Prostate gland (tissue), 2 donors: ENCODE measurements at regions not wholly inside any gene's neighbourhood (a gene's known extent, or its start where the extent isn't known, plus 50 kb on each side); places are given as distances from the start of the nearest gene placed in this dataset.
"Not testable (repeated sequence)": the region's sequence is repeated elsewhere in the genome, so short reads cannot be mapped to it uniquely, and the experiment has no call there.

Experiments used
- DNase-seq: peaks from one replicate; pipeline ENCODE4 v3.0.0-alpha.2; 2019; ENCODE audit warnings: low spot score
- H3K27ac ChIP-seq, 2 donors: fragments of 200-600 bp; sonication (generic); 2 replicates each; pipeline ENCODE4 v1.5.1; 2017 to 2019
- H3K27me3 ChIP-seq: fragments of 200-600 bp; sonication (generic); replicated peaks from 2 replicates; pipeline ENCODE4 v1.5.1; 2019; ENCODE audit not compliant: insufficient read depth
- H3K36me3 ChIP-seq, 2 donors: fragments of 200-600 bp; sonication (generic); 1 replicate in 1 of 2; 2 replicates in 1 of 2; pipeline versions ENCODE4 v1.5.1 to v1.8.1; 2017 to 2019
- H3K4me1 ChIP-seq: fragments of 200-600 bp; sonication (generic); replicated peaks from 2 replicates; pipeline ENCODE4 v1.5.1; 2019
- H3K4me3 ChIP-seq, 2 donors: fragments of 200-600 bp; sonication (generic); 2 replicates each; pipeline ENCODE4 v1.5.1; 2017 to 2019
- H3K9me3 ChIP-seq: fragments of 200-600 bp; sonication (generic); 2 replicates; pipeline ENCODE4 v1.5.1; 2017
- POLR2A ChIP-seq: fragments of 450-650 bp; IDR thresholded peaks from one replicate; pipeline ENCODE4 v1.6.1; 2016; ENCODE audit warnings: antibody characterized with exemption, mild to moderate bottlenecking
- POLR2AphosphoS5 ChIP-seq: sonication (generic); formaldehyde crosslinking; IDR thresholded peaks from one replicate; pipeline ENCODE4 v1.6.1; 2017; ENCODE audit warnings: antibody characterized with exemption
- WGBS: methylation state at CpG from one replicate; pipeline ENCODE4 v1.1.5; 2018; 5-methylcytosine and 5-hydroxymethylcytosine counted together
- intact Hi-C: fragments of 100-400 bp; cut with DNase I; formaldehyde crosslinking; loops from one replicate; pipeline ENCODE4 v1.14.2; 2022
- TF ChIP-seq, protein P1 (sequence below), 4 experiments: fragments of 200-600 bp in 2 of 4; fragments of 450-650 bp in 2 of 4; sonication (generic) in 2 of 4; IDR thresholded peaks; 1 replicate in 3 of 4; 2 replicates in 1 of 4; pipeline ENCODE4 v1.5.1; 2016 to 2019; ENCODE audit warnings: antibody characterized with exemption in 4 of 4, mild to moderate bottlenecking in 2 of 4, moderate library complexity in 2 of 4

DNA sequence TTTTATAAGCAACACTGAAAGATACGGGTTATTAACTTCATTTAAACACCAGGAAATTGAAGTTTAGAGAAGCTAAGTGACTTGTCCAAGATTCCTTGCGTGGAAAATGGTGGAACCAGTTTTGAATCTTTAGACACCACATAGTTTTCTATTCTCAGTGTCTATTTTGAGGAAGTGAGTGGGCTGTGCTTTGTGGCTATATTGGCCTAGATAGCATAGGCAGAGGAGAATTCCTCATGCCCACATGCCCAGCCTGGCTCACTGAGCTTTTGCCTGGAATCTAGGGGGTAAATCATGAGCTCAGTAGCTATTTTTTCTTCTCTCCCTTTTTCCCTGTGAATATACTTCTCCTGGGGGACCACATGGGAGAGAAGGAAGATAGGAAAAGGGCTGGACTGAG lies 431.3 kb downstream of the HS3ST3B1 start:
- intact Hi-C loops: no loop called here
- no peaks in the 10 kb centered on the region for H3K36me3 ChIP-seq
- no peaks in the 10 kb centered on the region for H3K9me3 ChIP-seq
- no peaks in the 10 kb centered on the region for H3K4me1 ChIP-seq
- H3K27me3 ChIP-seq: no peaks in the 10 kb centered on the region
- 88% methylated on average over 2 of the region's 2 CpGs for WGBS
- H3K27ac ChIP-seq: no peak overlapping the region
- TF ChIP-seq POLR2AphosphoS5: no peak
- TF ChIP-seq POLR2A: no peak
- TF ChIP-seq, protein P1, sequence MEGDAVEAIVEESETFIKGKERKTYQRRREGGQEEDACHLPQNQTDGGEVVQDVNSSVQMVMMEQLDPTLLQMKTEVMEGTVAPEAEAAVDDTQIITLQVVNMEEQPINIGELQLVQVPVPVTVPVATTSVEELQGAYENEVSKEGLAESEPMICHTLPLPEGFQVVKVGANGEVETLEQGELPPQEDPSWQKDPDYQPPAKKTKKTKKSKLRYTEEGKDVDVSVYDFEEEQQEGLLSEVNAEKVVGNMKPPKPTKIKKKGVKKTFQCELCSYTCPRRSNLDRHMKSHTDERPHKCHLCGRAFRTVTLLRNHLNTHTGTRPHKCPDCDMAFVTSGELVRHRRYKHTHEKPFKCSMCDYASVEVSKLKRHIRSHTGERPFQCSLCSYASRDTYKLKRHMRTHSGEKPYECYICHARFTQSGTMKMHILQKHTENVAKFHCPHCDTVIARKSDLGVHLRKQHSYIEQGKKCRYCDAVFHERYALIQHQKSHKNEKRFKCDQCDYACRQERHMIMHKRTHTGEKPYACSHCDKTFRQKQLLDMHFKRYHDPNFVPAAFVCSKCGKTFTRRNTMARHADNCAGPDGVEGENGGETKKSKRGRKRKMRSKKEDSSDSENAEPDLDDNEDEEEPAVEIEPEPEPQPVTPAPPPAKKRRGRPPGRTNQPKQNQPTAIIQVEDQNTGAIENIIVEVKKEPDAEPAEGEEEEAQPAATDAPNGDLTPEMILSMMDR (IDR thresholded peaks at IDR 0.05): no peak
- H3K4me3 ChIP-seq: no peak overlapping the region
- DNase-seq: no peak

GRCh38 chr17:14731591-14731990 lies 430.7 kb downstream of the HS3ST3B1 start:
- no peaks in the 10 kb centered on the region for H3K36me3 ChIP-seq
- no peak overlapping the region for H3K27ac ChIP-seq
- no peaks in the 10 kb centered on the region for H3K4me1 ChIP-seq
- no peak for DNase-seq
- TF ChIP-seq, protein P1 (IDR thresholded peaks at IDR 0.05): no peak
- H3K9me3 ChIP-seq: no peaks in the 10 kb centered on the region
- WGBS: 79% methylated on average over 4 of the region's 4 CpGs
- no peak overlapping the region for H3K4me3 ChIP-seq
- no peaks in the 10 kb centered on the region for H3K27me3 ChIP-seq
- intact Hi-C loops: no loop called here

DNA sequence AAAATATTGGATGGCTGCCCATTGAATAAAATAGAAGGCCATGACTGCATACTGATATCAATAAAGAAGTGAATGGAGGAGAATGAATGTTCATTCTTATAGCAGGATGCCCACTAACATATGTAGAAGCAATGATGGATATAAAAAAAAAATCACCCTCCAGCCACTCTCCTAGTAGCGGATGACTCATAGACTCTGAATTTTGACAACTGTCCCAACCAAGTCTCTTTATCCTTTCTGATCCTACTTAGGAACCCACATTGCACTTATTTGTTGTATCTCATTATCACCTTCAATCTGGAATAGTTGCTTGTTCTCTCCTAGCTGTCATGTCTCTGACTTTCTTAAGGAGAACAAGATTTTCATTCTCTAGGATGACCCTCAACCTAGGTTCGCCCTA lies 429.9 kb downstream of the HS3ST3B1 start:
- Histone ChIP-seq H3K27ac (no peak overlapping the region), H3K27me3 (no peaks in the 10 kb centered on the region), H3K36me3 (no peaks in the 10 kb centered on the region), H3K9me3 (no peaks in the 10 kb centered on the region), H3K4me3 (no peak overlapping the region), H3K4me1 (no peaks in the 10 kb centered on the region)
- intact Hi-C loops: no loop called here
- DNase-seq: no peak
- TF ChIP-seq, protein P1 (IDR thresholded peaks at IDR 0.05): no peak
- TF ChIP-seq POLR2A (no peak), POLR2AphosphoS5 (no peak)
- WGBS: 99% methylated on average over 2 of the region's 2 CpGs

DNA sequence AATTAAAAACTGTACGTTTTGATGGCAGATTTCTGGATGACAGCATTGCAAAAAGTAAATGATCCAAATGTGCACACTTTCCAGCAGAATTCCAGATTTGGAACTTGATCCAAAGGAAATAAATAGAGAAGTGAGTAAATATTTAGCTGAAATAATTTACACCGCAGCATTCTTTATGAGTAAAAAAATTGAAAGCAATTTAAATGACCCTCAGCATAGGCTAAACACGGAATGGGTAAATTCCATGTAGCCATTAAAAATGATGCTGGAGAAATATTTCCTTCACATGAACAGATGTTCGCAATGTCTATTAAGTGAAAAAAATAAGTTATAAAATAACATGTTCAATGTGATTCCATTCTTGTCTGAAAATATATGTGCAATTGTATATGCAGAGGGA lies 424.8 kb downstream of the HS3ST3B1 start:
- intact Hi-C loops: no loop called here
- TF ChIP-seq POLR2A (no peak), POLR2AphosphoS5 (no peak)
- TF ChIP-seq, protein P1 (IDR thresholded peaks at IDR 0.05): no peak
- Histone ChIP-seq H3K27ac (no peak overlapping the region), H3K36me3 (no peaks in the 10 kb centered on the region), H3K4me3 (no peak overlapping the region), H3K4me1 (no peaks in the 10 kb centered on the region), H3K9me3 (no peaks in the 10 kb centered on the region), H3K27me3 (no peaks in the 10 kb centered on the region)
- WGBS: 40% methylated on average over 4 of the region's 4 CpGs
- DNase-seq: no peak

- H3K27ac ChIP-seq: no peak overlapping the region
- no peaks in the 10 kb centered on the region for H3K9me3 ChIP-seq
- no peak for TF ChIP-seq POLR2AphosphoS5
- no peak for TF ChIP-seq POLR2A
- TF ChIP-seq, protein P1 (IDR thresholded peaks at IDR 0.05): no peak
- H3K4me1 ChIP-seq: no peaks in the 10 kb centered on the region
- intact Hi-C loops: no loop called here
- no peaks in the 10 kb centered on the region for H3K27me3 ChIP-seq
- DNase-seq: no peak
- H3K36me3 ChIP-seq: no peaks in the 10 kb centered on the region
- WGBS: 98% methylated on average over 2 of the region's 2 CpGs
- H3K4me3 ChIP-seq: no peak overlapping the region
Observed at GRCh38 chr17:14724770-14725169, 423.9 kb downstream of the HS3ST3B1 start.

- H3K27ac ChIP-seq, H3K9me3 ChIP-seq, H3K4me1 ChIP-seq, intact Hi-C loops, H3K4me3 ChIP-seq, H3K36me3 ChIP-seq, H3K27me3 ChIP-seq, DNase-seq: not testable (repeated sequence)
- WGBS: 95% methylated on average over 1 of the region's 1 CpG
Observed at GRCh38 chr17:14723349-14723748, 422.5 kb downstream of the HS3ST3B1 start.
